ENCODE measurements at regions not wholly inside any gene's neighbourhood (a gene's known extent, or its start where the extent isn't known, plus 50 kb on each side); places are given as distances from the start of the nearest gene placed in this dataset.

DNA sequence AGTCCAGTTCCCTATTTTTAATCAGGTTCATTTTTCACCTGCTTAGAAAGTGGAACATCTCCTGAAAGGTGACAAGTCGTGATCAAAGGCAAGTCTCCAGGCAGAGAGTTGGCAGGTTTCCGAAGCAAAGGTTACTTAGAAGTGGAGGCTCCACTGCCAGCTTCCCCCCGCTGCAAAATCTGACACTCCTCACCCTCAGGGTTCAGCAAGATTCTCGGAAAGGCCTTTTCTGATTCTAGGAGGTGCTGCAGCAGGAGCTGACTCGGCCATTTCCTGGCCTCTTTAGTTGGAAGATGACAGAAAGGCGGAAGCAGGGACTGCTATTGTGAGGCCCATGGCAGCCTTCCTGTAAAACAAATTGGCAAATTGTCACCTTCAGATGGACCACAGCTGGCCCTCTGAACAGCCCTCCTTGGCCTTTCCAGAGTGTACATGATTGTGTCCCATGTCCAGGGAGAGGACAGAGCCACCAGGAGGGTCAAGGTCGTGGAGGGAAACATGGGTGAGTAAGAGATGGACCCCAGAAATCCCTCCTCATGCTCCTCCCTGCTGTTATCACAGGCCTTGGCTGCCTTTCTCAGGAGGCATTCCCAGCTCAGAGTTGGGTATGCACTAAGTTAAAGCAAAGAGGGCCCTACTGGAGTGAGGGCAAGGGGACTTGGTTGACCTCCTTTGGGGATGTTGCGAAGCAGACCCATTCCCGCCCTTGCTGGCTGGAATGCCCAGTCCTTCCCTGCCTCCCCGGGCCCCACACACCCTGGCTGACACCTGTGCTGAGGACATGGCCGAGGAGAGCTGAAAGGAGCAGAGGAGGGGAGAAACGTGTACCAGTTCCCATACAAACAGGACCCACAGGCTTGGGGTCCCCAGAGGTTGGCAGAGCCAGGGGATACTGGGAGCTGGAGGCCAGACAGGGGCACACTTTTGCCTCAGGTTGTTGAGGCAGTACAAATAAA lies 115.5 kb upstream of the IRF2BP2 start:
- intact Hi-C loops (cut with micrococcal nuclease; ENCODE audit: unreplicated experiment) = loop anchor here (10.0 kb wide), 1 partner anchor 231 kb away; no protein-coding TSS in a partner anchor
- peaks cover 61% of the 10 kb centered on the region for H3K4me1 ChIP-seq (ENCODE audit: insufficient read depth, low read length, poor library complexity, severe bottlenecking)
- ChIA-PET CTCF (no interaction called here), POLR2A (ENCODE audit: low non-redundant PET) (no interaction called here)
- TF ChIP-seq, protein P1, sequence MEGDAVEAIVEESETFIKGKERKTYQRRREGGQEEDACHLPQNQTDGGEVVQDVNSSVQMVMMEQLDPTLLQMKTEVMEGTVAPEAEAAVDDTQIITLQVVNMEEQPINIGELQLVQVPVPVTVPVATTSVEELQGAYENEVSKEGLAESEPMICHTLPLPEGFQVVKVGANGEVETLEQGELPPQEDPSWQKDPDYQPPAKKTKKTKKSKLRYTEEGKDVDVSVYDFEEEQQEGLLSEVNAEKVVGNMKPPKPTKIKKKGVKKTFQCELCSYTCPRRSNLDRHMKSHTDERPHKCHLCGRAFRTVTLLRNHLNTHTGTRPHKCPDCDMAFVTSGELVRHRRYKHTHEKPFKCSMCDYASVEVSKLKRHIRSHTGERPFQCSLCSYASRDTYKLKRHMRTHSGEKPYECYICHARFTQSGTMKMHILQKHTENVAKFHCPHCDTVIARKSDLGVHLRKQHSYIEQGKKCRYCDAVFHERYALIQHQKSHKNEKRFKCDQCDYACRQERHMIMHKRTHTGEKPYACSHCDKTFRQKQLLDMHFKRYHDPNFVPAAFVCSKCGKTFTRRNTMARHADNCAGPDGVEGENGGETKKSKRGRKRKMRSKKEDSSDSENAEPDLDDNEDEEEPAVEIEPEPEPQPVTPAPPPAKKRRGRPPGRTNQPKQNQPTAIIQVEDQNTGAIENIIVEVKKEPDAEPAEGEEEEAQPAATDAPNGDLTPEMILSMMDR (conservative IDR thresholded peaks at IDR 0.05; ENCODE audit: low read depth, low read length) = no peak
- no peak for TF ChIP-seq EZH2 (IDR thresholded peaks at IDR 0.05; ENCODE audit: borderline replicate concordance, low read depth, low read length, poor library complexity, severe bottlenecking)
- H3K36me3 ChIP-seq (ENCODE audit: insufficient read depth, low read length, poor library complexity, severe bottlenecking) = no peaks in the 10 kb centered on the region
- BruUV-seq (replicated peaks) = no TSS peak
- peak overlapping the region; percentile 98 for H3K27ac ChIP-seq (ENCODE audit: low read depth, low read length, poor library complexity, severe bottlenecking)
- no peaks in the 10 kb centered on the region for H3K9me3 ChIP-seq (ENCODE audit: low read depth, low read length, poor library complexity, severe bottlenecking)
- no peak for DNase-seq (ENCODE audit: low spot score)
- no peak overlapping the region for H3K4me3 ChIP-seq (ENCODE audit: low read depth, low read length, poor library complexity, severe bottlenecking)
- H3K27me3 ChIP-seq (replicated peaks; ENCODE audit: insufficient read depth, low read depth, low read length, poor library complexity) = no peaks in the 10 kb centered on the region

- ChIA-PET CTCF (interaction anchor here (0.8 kb wide), 1 partner anchor 113 kb away, joined by 6 read pairs; no protein-coding TSS in a partner anchor), POLR2A (ENCODE audit: low non-redundant PET) (interaction anchor here (0.6 to 1.5 kb wide), 6 partner anchors 19 to 113 kb away, joined by 3 to 17 read pairs (median 8); no protein-coding TSS in a partner anchor)
- peaks cover 61% of the 10 kb centered on the region for H3K4me1 ChIP-seq (ENCODE audit: insufficient read depth, low read length, poor library complexity, severe bottlenecking)
- H3K27me3 ChIP-seq (replicated peaks; ENCODE audit: insufficient read depth, low read depth, low read length, poor library complexity) = no peaks in the 10 kb centered on the region
- no peak for DNase-seq (ENCODE audit: low spot score)
- BruUV-seq (replicated peaks) = no TSS peak
- TF ChIP-seq, protein P1 (conservative IDR thresholded peaks at IDR 0.05; ENCODE audit: low read depth, low read length) = no peak
- TF ChIP-seq EZH2 (IDR thresholded peaks at IDR 0.05; ENCODE audit: borderline replicate concordance, low read depth, low read length, poor library complexity, severe bottlenecking) = no peak
- H3K4me3 ChIP-seq (ENCODE audit: low read depth, low read length, poor library complexity, severe bottlenecking) = no peak overlapping the region
- no peaks in the 10 kb centered on the region for H3K9me3 ChIP-seq (ENCODE audit: low read depth, low read length, poor library complexity, severe bottlenecking)
- H3K27ac ChIP-seq (ENCODE audit: low read depth, low read length, poor library complexity, severe bottlenecking) = peak overlapping the region; percentile 98
- no peaks in the 10 kb centered on the region for H3K36me3 ChIP-seq (ENCODE audit: insufficient read depth, low read length, poor library complexity, severe bottlenecking)
- intact Hi-C loops (cut with micrococcal nuclease; ENCODE audit: unreplicated experiment) = loop anchor here (5.0 to 10.0 kb wide), 2 partner anchors 112 to 230 kb away; partner anchors contain the start of gene IRF2BP2
These were observed 114.7 kb upstream of the IRF2BP2 start for GRCh38 chr1:234724516-234725176.

- Histone ChIP-seq H3K27ac (ENCODE audit: low read depth, low read length, poor library complexity, severe bottlenecking) (peak overlapping the region; percentile 98), H3K36me3 (ENCODE audit: insufficient read depth, low read length, poor library complexity, severe bottlenecking) (no peaks in the 10 kb centered on the region), H3K4me1 (ENCODE audit: insufficient read depth, low read length, poor library complexity, severe bottlenecking) (peaks cover 61% of the 10 kb centered on the region), H3K4me3 (ENCODE audit: low read depth, low read length, poor library complexity, severe bottlenecking) (peak overlapping the region; percentile 7), H3K9me3 (ENCODE audit: low read depth, low read length, poor library complexity, severe bottlenecking) (no peaks in the 10 kb centered on the region), H3K27me3 (replicated peaks; ENCODE audit: insufficient read depth, low read depth, low read length, poor library complexity) (no peaks in the 10 kb centered on the region)
- peak; percentile 44 for DNase-seq (ENCODE audit: low spot score)
- intact Hi-C loops (cut with micrococcal nuclease; ENCODE audit: unreplicated experiment) = loop anchor here (5.0 to 10.0 kb wide), 2 partner anchors 111 to 228 kb away; partner anchors contain the start of gene IRF2BP2
- TF ChIP-seq, protein P1 (conservative IDR thresholded peaks at IDR 0.05; ENCODE audit: low read depth, low read length) = no peak
- no peak for TF ChIP-seq EZH2 (IDR thresholded peaks at IDR 0.05; ENCODE audit: borderline replicate concordance, low read depth, low read length, poor library complexity, severe bottlenecking)
- ChIA-PET POLR2A (ENCODE audit: low non-redundant PET) (interaction anchor here (0.7 to 1.5 kb wide), 3 partner anchors 21 to 189 kb away, joined by 8 to 17 read pairs (median 13); no protein-coding TSS in a partner anchor), CTCF (no interaction called here)
- no TSS peak for BruUV-seq (replicated peaks)
These were observed 113.1 kb upstream of the IRF2BP2 start for GRCh38 chr1:234722904-234723720.
